ENCODE measurements at regions not wholly inside any gene's neighbourhood (a gene's known extent, or its start where the extent isn't known, plus 50 kb on each side); places are given as distances from the start of the nearest gene placed in this dataset.
"Not testable (repeated sequence)": the region's sequence is repeated elsewhere in the genome, so short reads cannot be mapped to it uniquely, and the experiment has no call there.

DNA sequence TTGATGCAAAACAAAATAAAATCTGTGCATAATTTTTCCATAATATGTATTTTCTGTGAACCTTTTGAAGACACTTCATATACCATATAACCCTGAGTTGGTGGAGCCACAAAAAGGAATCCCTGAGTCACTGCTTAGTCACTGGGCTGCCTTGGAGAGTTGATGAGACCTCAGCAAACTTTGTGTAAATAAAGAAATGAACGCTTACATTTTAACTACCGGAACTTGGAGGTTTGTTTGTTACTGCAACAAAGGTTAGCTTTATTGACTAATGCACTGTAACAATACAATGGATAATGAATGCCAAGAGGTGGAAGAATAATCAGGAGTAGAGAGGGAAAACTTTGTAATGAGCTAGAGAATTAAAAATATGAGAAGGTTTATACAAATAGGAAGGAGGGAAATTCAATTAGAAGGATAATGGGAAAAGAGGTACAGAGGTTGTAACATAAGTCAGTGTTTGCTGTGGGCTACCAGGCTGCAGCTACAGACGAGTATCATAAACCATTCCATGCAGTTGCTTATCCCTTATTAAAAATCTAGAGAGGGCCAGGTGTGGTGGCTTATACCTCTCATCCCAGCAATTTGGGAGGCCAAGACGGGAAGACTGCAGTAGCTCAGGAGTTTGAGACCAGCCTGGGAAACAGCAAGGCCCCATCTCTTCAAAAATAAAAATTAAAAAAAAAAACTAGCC is 1042.1 kb downstream of the TYW1 start:
- no peak for DNase-seq

DNA sequence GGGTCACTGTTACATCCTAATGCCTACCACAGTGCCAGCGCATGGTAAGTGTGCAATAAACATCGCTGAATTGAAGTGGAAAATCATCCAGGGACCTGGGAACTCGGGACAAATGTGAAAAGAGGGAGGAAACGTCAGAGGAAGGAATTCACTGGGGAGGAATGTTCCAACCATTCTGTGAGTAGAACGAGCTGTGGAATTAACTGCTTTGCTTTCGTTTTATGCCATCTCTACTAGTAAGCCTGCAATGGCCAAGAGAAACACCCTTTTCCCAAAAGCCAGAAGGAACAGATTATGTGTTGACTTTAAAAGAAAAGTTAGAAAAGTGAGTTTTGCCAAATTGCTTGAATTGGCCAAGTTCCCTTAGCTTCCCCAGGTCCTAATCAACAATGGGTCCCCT is 1044.9 kb downstream of the TYW1 start:
- no peak for DNase-seq

DNA sequence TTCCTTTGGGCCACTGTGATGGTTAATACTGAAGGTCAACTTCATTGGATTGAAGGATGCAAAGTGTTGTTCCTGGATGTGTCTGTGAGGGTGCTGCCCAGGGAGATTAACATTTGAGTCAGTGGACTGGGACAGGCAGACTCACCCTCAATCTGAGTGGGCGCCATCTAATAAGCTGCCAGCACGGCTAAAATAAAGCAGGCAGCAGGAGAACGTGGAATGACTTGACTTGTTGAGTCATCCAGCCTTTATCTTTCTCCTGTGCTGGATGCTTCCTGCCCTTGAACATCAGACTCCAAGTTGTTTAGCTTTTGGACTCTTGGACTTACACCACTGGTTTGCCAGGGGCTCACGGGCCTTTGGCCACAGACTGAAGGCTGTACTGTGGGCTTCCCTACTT is 1046.9 kb downstream of the TYW1 start:
- DNase-seq = no peak

DNA sequence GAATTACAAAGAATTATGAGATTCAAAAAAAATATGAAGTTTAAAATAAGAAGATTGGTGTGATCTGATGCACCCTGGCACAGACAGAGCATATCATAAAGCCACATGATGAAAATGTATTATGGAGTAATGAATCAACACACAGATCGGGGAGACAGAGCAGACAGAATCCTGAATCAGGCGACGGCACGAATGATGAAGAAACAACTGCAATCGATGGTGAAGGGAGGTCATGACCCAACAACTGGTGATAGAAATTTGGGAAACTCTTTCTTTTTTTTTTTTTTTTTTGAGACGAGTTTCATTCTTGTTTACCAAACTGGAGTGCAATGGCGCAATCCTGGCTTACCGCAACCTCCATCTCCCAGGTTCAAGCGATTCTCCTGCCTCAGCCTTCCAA is 1054.0 kb downstream of the TYW1 start:
- no peak for DNase-seq

DNA sequence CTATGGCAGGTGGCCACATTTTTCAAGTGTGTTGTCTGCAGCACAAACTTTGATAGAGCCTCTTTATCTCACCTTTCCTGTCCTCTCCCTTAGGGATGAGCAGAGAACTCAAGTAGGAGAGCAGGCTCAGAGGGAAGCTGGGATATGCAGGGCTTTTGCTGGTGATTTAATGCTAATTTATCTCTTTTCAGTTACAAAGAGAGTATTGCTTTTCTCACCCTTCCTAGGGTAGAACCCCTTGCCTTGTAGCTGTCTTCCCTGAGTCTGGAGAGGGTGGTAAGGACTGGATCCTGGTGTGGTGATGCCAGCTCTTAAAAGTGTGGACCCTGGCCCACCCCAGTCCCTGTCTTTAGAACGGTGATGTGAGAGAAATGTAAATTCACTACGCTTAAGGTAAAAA is 1061.4 kb downstream of the TYW1 start:
- DNase-seq = no peak

DNA sequence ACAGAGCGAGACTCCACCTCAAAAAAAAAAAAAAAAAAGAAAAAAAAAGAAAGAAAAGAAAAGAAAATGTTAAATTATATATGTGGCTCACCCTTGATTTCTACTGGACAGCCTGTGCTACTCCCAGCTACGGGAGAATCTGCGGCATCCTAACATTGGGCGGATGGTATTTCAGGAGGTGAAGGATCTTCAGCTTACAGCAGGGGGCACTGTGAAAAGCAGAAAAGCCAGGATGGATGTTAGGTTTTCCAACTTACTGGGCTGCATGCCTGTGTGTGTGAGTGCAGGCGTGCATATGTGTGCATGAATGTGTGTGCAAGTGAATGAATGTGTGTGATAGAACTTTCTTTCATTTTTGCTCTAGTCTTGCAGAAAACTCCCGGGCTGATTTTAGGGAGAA is 1066.5 kb downstream of the TYW1 start:
- no peak for DNase-seq

DNA sequence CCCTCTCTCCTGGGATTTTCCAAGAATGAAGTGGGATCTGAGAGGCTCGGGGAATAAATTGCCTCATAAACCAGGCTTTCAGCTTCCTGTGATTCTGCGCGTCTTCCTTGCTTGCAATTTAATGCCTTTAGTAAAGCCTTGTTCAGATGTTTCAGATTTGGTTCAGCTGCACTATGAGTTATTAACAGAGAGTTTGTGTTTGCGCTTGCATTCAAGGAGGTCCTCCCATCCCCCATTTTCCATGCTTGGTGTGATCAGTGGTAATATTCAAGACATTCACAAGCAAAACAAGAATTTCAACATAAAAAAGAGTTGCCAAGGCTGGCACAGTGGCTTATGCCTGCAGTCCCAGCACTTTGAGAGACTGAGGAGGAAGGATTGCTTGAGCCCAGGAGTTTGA is 1068.9 kb downstream of the TYW1 start:
- no peak for DNase-seq

DNA sequence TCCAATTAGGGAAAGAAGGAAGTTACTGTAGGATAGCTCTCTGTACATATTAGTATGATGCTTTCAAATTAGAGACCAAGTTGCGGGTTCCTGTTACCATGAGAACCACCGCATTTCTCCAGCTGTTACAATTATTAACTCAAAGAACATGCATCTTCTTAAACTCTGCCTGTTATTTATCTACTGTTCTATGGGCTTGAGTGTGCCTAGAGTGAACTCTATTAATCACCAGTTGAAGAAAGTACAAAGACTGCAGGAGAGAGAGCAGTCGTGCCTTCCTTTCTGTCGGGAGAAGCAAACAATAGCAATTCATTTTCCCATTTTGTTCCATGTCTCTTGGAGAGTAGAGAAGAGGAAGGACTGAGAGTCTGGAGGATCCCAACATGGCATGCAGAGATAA is 1071.2 kb downstream of the TYW1 start:
- no peak for DNase-seq

DNA sequence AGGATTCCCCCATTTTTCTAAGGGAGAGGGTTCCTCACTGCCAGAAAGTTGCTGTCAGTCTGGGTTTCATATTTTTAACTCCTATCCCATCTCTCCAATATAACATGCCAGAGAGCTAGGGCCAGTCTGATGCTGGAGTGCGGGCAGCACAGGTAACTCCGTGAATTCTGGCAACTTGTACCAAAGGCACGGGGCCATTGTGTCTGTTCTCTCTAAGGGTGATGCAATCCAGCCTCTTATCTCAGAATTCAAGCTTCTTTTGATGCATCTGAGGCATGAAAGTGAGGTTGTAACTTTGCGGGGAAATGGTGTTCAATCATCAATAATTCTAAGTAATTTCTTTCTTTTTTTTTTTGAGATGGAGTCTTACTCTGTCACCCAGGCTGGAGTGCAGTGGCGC is 1074.4 kb downstream of the TYW1 start:
- no peak for DNase-seq

DNA sequence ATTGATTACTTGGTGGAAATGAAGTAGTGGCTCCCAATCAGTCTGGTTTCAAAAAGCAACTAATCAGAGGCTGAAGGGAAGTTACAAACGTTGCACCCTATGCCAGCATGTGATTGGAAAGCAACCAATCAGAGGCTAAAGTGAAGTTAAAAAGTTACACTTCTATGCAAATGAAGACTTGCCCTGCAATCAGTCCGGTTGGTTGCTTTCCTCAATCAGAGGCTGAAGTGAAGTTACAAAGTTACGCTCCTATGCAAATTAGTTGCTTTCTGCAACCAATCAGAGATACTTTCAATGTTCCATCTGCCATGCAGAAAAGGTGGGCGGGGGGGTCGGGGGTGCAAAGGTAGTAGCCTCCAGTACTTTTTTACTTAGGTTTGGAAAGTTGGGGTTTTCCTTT is 1077.1 kb downstream of the TYW1 start:
- no peak for DNase-seq

DNA sequence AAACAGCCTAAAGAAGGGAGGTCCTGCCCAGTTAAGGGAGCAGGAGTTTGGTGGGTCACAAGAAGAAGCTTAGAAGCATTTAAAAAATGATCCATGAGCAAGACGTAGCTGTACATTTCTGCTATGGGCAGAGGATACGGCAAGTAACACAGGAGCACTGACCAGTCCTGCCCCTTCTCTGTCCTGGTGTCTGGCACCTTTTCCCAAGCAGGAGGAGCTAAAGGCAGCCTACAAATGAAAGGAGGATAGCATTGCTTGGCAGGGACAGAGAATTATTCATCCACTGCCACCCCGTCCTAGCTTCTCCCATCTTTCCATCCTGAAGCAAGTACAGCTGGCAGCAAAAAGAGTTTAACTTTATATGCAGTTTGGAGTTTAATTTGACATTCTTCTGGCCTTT is 1077.6 kb downstream of the TYW1 start:
- DNase-seq = no peak

DNA sequence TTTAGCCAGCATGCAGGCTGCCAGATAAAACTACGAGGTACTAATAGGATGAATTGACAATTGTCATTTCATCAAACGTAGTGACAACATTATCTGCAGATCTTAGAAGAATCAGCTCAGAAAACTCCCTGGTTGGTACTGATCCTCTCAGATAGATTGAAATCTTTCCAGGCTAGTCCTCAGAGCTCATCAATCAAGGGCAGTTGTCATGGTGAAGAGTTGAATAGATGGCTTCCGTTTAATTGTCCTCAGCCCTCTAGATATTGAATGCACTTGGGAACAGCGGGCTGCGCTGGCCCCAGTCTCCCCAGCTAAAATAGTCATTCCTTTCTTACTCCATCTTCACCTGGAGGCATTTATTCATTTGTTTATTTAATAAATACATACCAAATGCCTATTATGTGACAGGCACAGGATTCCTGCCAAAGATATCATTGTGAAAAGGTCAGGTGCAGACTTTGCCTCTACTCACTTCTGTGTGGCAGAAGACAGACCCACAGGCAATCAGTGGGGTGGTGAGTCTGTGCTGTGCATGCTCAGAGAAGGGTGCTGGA is 1081.6 kb downstream of the TYW1 start:
- no peak for DNase-seq

DNA sequence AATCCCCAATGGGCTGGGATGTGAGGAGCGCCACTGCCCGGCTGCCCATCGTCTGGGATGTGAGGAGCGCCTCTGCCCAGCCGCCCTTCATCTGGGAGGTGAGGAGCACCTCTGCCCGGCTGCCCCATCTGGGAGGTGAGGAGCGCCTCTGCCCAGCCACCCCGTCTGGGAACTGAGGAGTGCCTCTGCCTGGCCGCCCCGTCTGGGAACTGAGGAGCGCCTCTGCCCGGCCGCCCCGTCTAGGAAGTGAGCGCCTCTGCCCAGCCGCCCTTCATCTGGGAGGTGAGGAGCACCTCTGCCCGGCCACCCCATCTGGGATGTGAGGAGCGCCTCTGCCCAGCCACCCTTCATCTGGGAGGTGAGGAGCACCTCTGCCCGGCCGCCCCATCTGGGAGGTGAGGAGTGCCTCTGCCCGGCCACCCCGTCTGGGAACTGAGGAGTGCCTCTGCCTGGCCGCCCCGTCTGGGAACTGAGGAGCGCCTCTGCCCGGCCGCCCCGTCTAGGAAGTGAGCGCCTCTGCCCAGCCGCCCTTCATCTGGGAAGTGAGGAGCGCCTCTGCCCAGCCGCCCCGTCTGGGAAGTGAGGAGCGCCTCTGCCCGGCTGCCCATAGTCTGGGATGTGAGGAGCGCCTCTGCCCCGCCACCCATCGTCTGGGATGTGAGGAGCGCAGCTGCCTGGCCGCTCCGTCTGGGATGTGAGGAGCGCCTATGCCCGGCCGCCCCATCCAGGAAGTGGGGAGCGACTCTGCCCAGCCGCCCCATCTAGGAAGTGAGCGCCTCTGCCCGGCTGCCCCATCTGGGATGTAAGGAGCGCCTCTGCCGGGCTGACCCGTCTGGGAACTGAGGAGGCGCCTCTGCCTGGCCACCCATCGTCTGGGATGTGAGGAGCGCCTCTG is 1085.7 kb downstream of the TYW1 start:
- not testable (repeated sequence) for DNase-seq

DNA sequence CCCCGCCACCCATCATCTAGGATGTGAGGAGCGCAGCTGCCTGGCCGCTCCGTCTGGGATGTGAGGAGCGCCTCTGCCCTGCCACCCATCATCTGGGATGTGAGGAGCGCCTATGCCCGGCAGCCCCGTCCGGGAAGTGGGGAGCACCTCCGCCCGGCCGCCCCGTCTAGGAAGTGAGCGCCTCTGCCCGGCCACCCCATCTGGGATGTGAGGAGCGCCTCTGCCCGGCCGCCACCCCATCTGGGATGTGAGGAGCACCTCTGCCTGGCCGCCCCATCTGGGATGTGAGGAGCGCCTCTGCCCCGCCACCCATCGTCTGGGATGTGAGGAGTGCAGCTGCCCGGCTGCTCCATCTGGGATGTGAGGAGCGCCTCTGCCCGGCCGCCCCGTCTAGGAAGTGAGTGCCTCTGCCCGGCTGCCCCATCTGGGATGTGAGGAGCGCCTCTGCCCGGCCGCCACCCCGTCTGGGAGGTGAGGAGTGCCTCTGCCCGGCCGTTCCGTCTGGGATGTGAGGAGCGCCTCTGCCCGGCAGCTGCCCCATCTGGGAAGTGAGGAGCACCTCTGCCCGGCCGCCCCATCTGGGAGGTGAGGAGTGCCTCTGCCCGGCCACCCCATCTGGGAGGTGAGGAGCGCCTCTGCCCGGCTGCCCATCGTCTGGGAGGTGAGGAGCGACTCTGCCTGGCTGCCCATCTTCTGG is 1086.5 kb downstream of the TYW1 start:
- DNase-seq = not testable (repeated sequence)

DNA sequence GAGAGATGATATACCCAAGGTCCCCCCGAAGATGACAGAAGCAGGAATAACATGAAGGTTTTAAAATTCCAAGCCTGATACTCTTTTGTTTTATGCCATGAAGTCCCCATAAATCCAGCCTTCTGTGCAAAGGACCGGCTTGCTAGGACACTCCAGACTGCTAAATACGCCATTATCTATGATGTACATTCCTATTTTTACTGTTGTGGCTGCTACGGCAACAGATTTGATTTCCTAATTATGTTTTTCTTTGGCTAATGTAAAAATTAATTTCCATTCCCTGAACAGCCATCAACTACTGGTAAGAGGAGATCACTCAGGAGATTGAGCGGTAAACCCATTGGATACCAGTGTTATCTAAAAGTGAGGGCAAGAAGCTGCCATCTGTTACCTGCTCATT is 1090.8 kb downstream of the TYW1 start:
- no peak for DNase-seq

DNA sequence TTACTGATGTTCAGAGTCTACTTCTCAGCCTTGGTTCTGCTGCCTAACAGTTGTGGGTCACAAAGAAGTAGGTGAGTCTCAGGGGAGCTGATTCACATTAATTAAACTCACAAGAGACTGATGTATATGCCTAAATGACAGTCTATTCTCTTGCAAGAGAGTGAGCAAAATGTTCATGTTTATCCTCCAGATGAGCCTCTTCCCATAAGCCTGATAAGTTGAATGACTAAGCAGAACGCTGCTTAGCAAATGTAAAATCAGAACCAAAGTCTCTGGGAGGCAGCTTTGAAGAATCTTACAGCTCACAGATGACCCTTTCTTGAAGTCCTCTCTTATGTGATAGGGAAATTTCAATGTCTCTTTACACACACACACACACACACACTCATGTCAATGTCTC is 1092.2 kb downstream of the TYW1 start:
- no peak for DNase-seq

DNA sequence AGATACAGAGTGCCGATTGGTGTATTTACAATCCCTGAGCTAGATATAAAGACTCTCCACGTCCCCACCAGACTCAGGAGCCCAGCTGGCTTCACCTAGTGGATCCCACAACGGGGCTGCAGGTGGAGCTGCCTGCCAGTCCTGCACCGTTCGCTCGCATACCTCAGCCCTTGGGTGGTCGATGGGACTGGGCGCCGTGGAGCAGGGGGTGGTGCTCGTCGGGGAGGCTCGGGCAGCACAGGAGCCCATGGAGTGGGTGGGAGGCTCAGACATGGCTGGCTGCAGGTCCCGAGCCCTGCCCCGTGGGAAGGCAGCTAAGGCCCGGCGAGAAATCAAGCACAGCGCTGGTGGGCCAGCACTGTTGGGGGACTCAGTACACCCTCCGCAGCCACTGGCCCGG is 1093.6 kb downstream of the TYW1 start:
- not testable (repeated sequence) for DNase-seq

DNA sequence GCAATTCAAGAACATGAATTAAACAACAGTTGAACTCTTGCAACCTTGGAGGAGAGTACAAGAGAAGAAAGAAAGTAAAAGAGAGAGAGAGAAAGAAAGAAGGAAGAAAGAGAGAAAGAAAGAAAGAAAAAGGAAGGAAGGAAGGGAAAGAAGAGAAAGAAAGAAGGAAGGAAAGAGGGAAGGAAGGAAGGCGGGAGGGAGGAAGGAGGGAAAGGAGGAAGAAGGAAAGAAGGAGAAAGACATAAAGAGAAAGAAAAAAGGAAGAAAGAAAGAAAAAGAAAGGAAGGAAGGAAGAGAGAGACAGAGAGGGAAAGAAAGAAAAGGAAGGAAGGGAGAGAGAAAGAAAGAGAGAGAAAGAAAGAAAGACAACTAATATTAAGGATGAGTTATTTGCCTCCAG is 1106.7 kb downstream of the TYW1 start:
- no peak for DNase-seq

DNA sequence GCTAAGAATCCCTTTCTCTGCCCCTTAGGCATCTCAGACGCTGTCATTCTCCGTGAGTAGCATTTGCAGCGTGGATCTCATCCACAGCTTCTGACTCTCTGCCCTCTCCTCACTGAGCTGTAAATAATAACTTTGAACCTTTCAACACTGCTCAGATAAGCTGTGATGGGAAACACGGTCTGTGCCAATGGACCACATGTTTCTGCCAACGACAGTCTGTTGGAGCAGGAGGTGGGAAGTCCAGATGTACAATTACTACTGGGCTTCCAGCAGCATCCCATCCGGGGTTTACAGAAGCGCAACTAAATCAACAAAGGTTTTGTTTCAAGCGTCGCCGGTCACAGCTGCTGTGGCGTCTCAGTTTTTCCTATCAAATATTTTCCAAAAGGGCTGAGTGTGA is 1110.6 kb downstream of the TYW1 start:
- DNase-seq = no peak

DNA sequence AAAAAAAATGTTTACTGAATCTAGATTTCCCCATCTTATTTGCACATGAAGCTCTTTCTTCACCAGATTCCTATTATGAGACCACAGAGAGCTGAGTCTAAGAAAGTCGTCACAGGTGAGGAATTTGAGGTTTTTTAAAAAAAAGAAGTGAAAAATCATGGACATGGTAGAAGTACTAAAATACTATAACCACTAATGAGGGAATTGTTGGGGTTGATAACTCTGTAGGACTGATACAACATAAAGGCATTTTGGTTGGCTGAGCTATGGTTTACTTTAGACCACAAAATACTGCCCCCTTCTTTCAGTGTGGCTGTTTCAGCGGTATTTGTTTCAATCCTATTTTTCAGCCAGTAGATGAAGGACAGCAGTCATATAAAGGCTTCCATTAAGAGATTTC is 1111.3 kb downstream of the TYW1 start:
- no peak for DNase-seq

DNA sequence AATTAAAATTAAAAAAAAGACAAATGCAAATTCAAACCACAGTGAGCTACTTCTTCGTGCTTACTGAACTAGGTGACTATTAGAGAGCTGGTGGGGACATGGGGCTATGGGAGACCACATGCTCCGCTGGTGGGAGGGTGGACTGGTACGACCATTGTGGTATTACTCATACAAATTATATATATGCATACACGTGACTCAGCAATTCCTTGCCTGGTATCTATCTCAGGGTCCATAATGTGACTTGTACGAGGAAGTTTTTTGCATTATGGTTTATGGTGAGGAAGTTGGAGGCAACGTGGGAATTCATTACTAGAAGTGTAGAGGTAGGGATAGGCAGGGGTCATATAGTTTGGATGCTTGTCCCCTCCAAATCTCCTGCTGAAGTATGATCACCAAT is 1112.7 kb downstream of the TYW1 start:
- DNase-seq = no peak

DNA sequence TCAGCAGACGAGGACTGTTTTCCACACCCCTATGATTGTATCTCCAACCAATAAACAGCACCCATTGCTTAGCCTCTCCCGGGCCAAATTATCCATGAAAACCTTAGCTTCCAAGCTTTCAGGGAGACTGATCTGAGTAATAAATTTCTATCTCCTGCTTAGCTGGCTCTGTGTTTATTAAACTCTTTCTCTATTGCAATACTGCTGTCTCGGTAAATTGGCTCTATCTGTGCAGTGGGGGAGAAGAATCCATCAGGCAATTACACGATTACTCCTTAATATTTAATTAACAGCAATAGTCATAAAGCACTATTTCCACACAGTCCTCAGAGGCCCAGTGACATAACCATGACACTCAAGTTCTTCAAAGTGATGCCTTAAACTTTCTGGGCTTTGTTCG is 1122.8 kb downstream of the TYW1 start:
- no peak for DNase-seq

DNA sequence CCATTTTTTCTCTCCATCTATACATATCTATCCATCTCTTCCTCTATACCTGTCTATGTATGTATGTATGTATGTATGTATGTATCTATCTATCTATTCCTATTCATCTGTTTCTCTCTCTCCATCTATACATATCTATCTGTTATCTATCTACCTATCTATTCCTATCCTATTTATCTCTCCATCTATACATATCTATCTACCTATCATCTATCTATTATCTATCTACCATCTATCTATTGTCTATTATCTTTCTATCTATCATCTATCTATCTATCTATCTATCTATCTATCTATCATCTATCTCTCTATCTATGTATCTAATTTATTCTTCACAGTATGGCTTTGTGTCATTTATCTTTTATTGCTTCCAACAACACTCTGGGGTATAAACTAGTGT is 1124.4 kb downstream of the TYW1 start:
- no peak for DNase-seq

DNA sequence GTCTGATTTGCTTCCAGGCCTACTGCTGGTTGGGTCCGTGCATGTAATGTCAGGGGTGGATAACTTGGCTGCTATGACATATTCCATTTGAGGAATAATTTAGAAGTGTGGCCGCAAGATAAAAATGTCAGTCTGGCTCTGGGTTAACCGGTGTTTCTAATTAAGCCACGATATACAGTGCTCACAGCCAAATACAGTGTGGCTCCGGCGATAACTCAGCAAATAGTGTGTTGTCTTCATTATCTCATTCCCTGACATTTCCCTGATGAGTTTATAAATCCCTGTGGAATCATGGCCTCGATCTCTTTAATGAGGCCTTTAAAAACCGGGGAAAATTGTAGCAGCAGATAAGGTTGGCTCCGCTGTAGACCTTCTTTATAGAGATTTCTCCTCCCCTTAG is 1125.0 kb downstream of the TYW1 start:
- DNase-seq = no peak

Data from activated CD4-positive, alpha-beta T cell treated with anti-CD3 and anti-CD28 coated beads, Interleukin-2, amount 50 U/mL, for 16 hours (primary cell).